H9 (cell line): ENCODE measurements at regions not wholly inside any gene's neighbourhood (a gene's known extent, or its start where the extent isn't known, plus 50 kb on each side); places are given as distances from the start of the nearest gene placed in this dataset.

ENCODE experiments used
- DNase-seq: peaks from one replicate; pipeline ENCODE4 v3.0.0-alpha.2; 2017
- H2AFZ ChIP-seq: one replicate; pipeline ENCODE4 v1.6.1; 2013; ENCODE audit warnings: mild to moderate bottlenecking, low read length, control low read depth, moderate library complexity
- H2AK5ac ChIP-seq: 2 replicates; pipeline ENCODE4 v1.6.1; 2013; ENCODE audit warnings: low read length, control low read depth, mixed read lengths; ENCODE audit not compliant: insufficient read length
- H2BK120ac ChIP-seq: one replicate; pipeline ENCODE4 v1.6.1; 2013; ENCODE audit warnings: low read depth, mild to moderate bottlenecking, low read length, control low read depth, inconsistent platforms; ENCODE audit not compliant: poor library complexity, severe bottlenecking
- H2BK12ac ChIP-seq: 2 replicates; pipeline ENCODE4 v1.6.1; 2013; ENCODE audit warnings: low read length, control low read depth, mixed read lengths, low read depth; ENCODE audit not compliant: insufficient read length
- H2BK15ac ChIP-seq: 2 replicates; pipeline ENCODE4 v1.6.1; 2013; ENCODE audit warnings: low read depth, low read length, control low read depth
- H2BK20ac ChIP-seq: one replicate; pipeline ENCODE4 v1.6.1; 2013; ENCODE audit warnings: low read depth, mild to moderate bottlenecking, low read length, control low read depth, inconsistent platforms; ENCODE audit not compliant: poor library complexity, severe bottlenecking
- H2BK5ac ChIP-seq: 2 replicates; pipeline ENCODE4 v1.6.1; 2013; ENCODE audit warnings: low read length, control low read depth, mixed read lengths; ENCODE audit not compliant: insufficient read length
- H3K14ac ChIP-seq: 2 replicates; pipeline ENCODE4 v1.6.1; 2013; ENCODE audit warnings: low read length, control low read depth; ENCODE audit not compliant: insufficient read depth
- H3K18ac ChIP-seq: 2 replicates; pipeline ENCODE4 v1.6.1; 2013; ENCODE audit warnings: low read depth, mild to moderate bottlenecking, mixed read lengths, low read length, control low read depth; ENCODE audit not compliant: insufficient read length
- H3K23ac ChIP-seq: 2 replicates; pipeline ENCODE4 v1.6.1; 2013; ENCODE audit warnings: low read length, control low read depth, mixed read lengths, low read depth; ENCODE audit not compliant: insufficient read length
- H3K23me2 ChIP-seq: 2 replicates; pipeline ENCODE4 v1.6.1; 2013; ENCODE audit warnings: low read depth, mild to moderate bottlenecking, mixed read lengths, low read length, control low read depth; ENCODE audit not compliant: insufficient read length, poor library complexity, severe bottlenecking
- H3K27ac ChIP-seq: 2 replicates; pipeline ENCODE4 v1.5.1; 2013; ENCODE audit warnings: low read length, control low read depth, mixed read lengths, low read depth; ENCODE audit not compliant: insufficient read length
- H3K27me3 ChIP-seq: 2 replicates; pipeline ENCODE4 v1.6.1; 2013; ENCODE audit warnings: low read length, control low read depth, inconsistent platforms; ENCODE audit not compliant: insufficient read depth
- H3K4ac ChIP-seq: 2 replicates; pipeline ENCODE4 v1.6.1; 2013; ENCODE audit warnings: low read depth, mild to moderate bottlenecking, control low read depth, inconsistent platforms, low read length, moderate library complexity
- H3K4me1 ChIP-seq: 2 replicates; pipeline ENCODE4 v1.6.1; 2013; ENCODE audit warnings: low read length, control low read depth, inconsistent platforms; ENCODE audit not compliant: insufficient read depth
- H3K4me2 ChIP-seq: 2 replicates; pipeline ENCODE4 v1.6.1; 2013; ENCODE audit warnings: low read length, control low read depth, mixed read lengths; ENCODE audit not compliant: insufficient read length, insufficient read depth
- H3K56ac ChIP-seq: 2 replicates; pipeline ENCODE4 v1.6.1; 2013; ENCODE audit warnings: low read depth, mild to moderate bottlenecking, mixed read lengths, low read length, control low read depth; ENCODE audit not compliant: insufficient read length
- H3K79me1 ChIP-seq: 2 replicates; pipeline ENCODE4 v1.6.1; 2013; ENCODE audit warnings: low read depth, mild to moderate bottlenecking, moderate library complexity, low read length, control low read depth, inconsistent platforms; ENCODE audit not compliant: insufficient read depth, poor library complexity, severe bottlenecking
- H3K79me2 ChIP-seq: 2 replicates; pipeline ENCODE4 v1.6.1; 2013; ENCODE audit warnings: low read length, control low read depth, inconsistent platforms; ENCODE audit not compliant: insufficient read depth
- H3K9ac ChIP-seq: 2 replicates; pipeline ENCODE4 v1.6.1; 2013; ENCODE audit warnings: low read length, control low read depth, mixed read lengths; ENCODE audit not compliant: insufficient read length; ENCODE audit errors: extremely low read depth
- H3K9me3 ChIP-seq: one replicate; pipeline ENCODE4 v1.6.1; 2013; ENCODE audit warnings: low read depth, low read length, inconsistent platforms; ENCODE audit not compliant: control insufficient read depth
- H3T11ph ChIP-seq: one replicate; pipeline ENCODE4 v1.6.1; 2013; ENCODE audit warnings: mild to moderate bottlenecking, low read length, control low read depth, inconsistent platforms
- H4K20me1 ChIP-seq: one replicate; pipeline ENCODE4 v1.6.1; 2013; ENCODE audit not compliant: control insufficient read depth, insufficient read length, insufficient read depth
- H4K5ac ChIP-seq: 2 replicates; pipeline ENCODE4 v1.6.1; 2013; ENCODE audit warnings: low read depth, mild to moderate bottlenecking, mixed read lengths, low read length, control low read depth; ENCODE audit not compliant: insufficient read length
- H4K8ac ChIP-seq: replicated peaks from 2 replicates; pipeline ENCODE4 v1.6.1; 2013; ENCODE audit warnings: low read length, control low read depth, mixed read lengths, low read depth; ENCODE audit not compliant: insufficient read length
- H4K91ac ChIP-seq: 2 replicates; pipeline ENCODE4 v1.6.1; 2013; ENCODE audit warnings: low read depth, mild to moderate bottlenecking, moderate library complexity, mixed read lengths, low read length, control low read depth; ENCODE audit not compliant: insufficient read length
- H3K27ac Mint-ChIP-seq, 3 experiments: 2 replicates in 2 of 3; 3 replicates in 1 of 3; pipeline ENCODE4 v1.8.0; 2020 to 2021; ENCODE audit warnings: mixed read lengths in 3 of 3, mild to moderate bottlenecking in 1 of 3, moderate library complexity in 1 of 3
- H3K27me3 Mint-ChIP-seq: 2 replicates; pipeline ENCODE4 v1.8.0; 2021; ENCODE audit warnings: low read depth, mild to moderate bottlenecking, moderate library complexity, mixed read lengths
- H3K36me3 Mint-ChIP-seq, 3 experiments: 2 replicates in 2 of 3; 3 replicates in 1 of 3; pipeline ENCODE4 v1.8.0; 2020 to 2021; ENCODE audit warnings: low read depth in 3 of 3, mixed read lengths in 3 of 3; ENCODE audit not compliant: insufficient read depth in 1 of 3
- H3K4me1 Mint-ChIP-seq, 2 experiments: 2 replicates each; pipeline ENCODE4 v1.8.0; 2020; ENCODE audit warnings: mixed read lengths in 2 of 2
- H3K4me3 Mint-ChIP-seq, 2 experiments: 2 replicates in 1 of 2; 3 replicates in 1 of 2; pipeline ENCODE4 v1.8.0; 2020 to 2021; ENCODE audit warnings: mild to moderate bottlenecking in 2 of 2, mixed read lengths in 2 of 2, moderate library complexity in 1 of 2
- H3K9me3 Mint-ChIP-seq, 2 experiments: 2 replicates in 1 of 2; 3 replicates in 1 of 2; pipeline ENCODE4 v1.8.0; 2020; ENCODE audit warnings: mild to moderate bottlenecking in 2 of 2, mixed read lengths in 2 of 2, moderate library complexity in 1 of 2
- WGBS: extraction: QIAGEN DNeasy Blood & Tissue Kit; methylation state at CpG from one replicate; pipeline ENCODE4 v1.1.7; 2013; ENCODE audit warnings: missing lambda C conversion rate, low lambda C conversion rate, mixed read lengths; ENCODE audit not compliant: insufficient read length; ENCODE audit errors: extremely low coverage; 5-methylcytosine and 5-hydroxymethylcytosine counted together
- TF ChIP-seq, protein P1 (sequence below): fragments of 200-600 bp; sonication (generic); conservative IDR thresholded peaks from 3 replicates; pipeline ENCODE4 v1.8.0; 2021; ENCODE audit warnings: antibody characterized with exemption, mild to moderate bottlenecking

DNA sequence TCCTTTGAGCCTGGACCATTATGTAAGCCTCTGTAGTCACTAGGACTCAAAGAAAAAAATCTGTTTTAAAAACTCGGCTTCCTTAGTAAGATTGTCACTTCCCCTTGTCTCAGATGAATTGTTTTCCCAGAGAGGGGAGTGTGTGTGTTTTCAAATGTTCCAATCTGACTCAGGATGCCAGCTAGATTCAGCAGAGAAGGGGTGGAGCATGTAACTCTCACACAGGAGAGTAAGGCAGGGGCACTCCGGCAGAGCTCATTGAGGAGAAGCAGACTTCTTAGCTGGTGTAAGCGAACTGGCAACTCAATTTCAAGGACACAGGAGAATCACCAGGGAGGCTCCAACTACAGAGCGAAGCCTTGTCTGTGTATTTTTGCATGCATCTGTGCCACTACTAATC is 623.2 kb downstream of the LMO4 start:
- no peaks in the 10 kb centered on the region for H3K9me3 ChIP-seq
- H3K27me3 ChIP-seq: no peaks in the 10 kb centered on the region
- no peak overlapping the region for H3K56ac ChIP-seq
- no peak overlapping the region for H4K8ac ChIP-seq
- Mint-ChIP-seq H3K4me1 (peaks cover 13 to 21% of the 10 kb centered on the region in 2 experiments), H3K27ac (no peak overlapping the region), H3K4me3 (no peak overlapping the region), H3K36me3 (no peaks in the 10 kb centered on the region; a peak in 1 of 7 replicates), H3K9me3 (no peaks in the 10 kb centered on the region), H3K27me3 (no peaks in the 10 kb centered on the region)
- no peak overlapping the region for H3K18ac ChIP-seq
- H3K27ac ChIP-seq: no peak overlapping the region
- no peak overlapping the region for H3K4me2 ChIP-seq
- no peak overlapping the region for H4K91ac ChIP-seq
- no CpG with 5 or more reads among the region's 4 CpGs for WGBS
- H3K79me1 ChIP-seq: no peaks in the 10 kb centered on the region
- H3K23me2 ChIP-seq: no peaks in the 10 kb centered on the region
- H3K4ac ChIP-seq: no peak overlapping the region
- no peak overlapping the region for H3K14ac ChIP-seq
- H2BK20ac ChIP-seq: no peak overlapping the region
- H2BK15ac ChIP-seq: no peak overlapping the region
- no peak overlapping the region for H2BK5ac ChIP-seq
- no peak overlapping the region for H4K5ac ChIP-seq
- no peaks in the 10 kb centered on the region for H4K20me1 ChIP-seq
- DNase-seq: no peak
- H3K79me2 ChIP-seq: no peaks in the 10 kb centered on the region
- H3K23ac ChIP-seq: no peak overlapping the region
- H2BK12ac ChIP-seq: no peak overlapping the region
- H2AK5ac ChIP-seq: no peak overlapping the region
- H3K4me1 ChIP-seq: no peaks in the 10 kb centered on the region; the same call in 1 of the 2 replicates
- H2BK120ac ChIP-seq: no peak overlapping the region
- no peak overlapping the region for H3K9ac ChIP-seq
- H2AFZ ChIP-seq: no peak overlapping the region
- TF ChIP-seq, protein P1, sequence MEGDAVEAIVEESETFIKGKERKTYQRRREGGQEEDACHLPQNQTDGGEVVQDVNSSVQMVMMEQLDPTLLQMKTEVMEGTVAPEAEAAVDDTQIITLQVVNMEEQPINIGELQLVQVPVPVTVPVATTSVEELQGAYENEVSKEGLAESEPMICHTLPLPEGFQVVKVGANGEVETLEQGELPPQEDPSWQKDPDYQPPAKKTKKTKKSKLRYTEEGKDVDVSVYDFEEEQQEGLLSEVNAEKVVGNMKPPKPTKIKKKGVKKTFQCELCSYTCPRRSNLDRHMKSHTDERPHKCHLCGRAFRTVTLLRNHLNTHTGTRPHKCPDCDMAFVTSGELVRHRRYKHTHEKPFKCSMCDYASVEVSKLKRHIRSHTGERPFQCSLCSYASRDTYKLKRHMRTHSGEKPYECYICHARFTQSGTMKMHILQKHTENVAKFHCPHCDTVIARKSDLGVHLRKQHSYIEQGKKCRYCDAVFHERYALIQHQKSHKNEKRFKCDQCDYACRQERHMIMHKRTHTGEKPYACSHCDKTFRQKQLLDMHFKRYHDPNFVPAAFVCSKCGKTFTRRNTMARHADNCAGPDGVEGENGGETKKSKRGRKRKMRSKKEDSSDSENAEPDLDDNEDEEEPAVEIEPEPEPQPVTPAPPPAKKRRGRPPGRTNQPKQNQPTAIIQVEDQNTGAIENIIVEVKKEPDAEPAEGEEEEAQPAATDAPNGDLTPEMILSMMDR: no peak
- no peak overlapping the region for H3T11ph ChIP-seq
